ENCODE measurements at regions not wholly inside any gene's neighbourhood (a gene's known extent, or its start where the extent isn't known, plus 50 kb on each side); places are given as distances from the start of the nearest gene placed in this dataset.
A peak's percentile ranks its signal among the peaks of the same experiment; 100 is the strongest.

DNA sequence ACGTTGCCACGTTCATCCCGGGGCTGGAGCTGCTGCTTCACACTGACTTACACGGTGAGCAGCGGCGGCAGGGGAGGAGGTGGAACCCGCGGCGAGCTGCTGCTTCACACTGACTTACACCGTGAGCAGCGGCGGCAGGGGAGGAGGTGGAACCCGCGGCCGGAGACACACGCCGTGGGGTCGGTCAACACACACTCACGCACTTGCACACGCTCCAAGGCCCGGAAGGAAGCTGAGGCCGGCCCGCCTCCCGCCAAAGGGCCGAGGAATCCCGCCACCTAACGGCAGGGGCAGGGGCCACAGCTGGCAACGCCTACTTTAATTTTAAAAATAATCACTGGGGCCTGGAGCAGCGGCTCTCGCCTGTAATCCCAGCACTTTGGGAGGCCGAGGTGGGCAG, 94.4 kb upstream of the FOXC1 start:
- no peak for DNase-seq (ENCODE audit: low spot score)

DNA sequence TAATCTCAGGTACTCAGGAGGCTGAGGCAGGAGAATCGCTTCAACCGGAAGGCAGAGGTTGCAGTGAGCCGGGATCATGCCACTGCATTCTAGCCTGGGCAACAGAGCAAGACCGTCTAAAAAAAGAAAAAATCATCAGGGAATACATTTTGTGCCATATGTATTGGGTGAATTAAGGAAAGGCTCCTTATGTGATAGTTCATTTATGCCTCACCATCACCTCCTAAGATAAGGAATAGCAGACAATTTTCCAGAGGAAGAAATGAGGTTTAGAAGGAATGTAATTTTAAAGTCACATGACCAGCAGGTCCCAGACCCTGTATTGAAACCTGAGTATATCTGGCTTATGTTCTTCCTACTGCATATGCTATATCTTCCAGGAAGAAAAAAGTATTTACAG, 93.9 kb upstream of the FOXC1 start:
- DNase-seq (ENCODE audit: low spot score), result no peak

DNA sequence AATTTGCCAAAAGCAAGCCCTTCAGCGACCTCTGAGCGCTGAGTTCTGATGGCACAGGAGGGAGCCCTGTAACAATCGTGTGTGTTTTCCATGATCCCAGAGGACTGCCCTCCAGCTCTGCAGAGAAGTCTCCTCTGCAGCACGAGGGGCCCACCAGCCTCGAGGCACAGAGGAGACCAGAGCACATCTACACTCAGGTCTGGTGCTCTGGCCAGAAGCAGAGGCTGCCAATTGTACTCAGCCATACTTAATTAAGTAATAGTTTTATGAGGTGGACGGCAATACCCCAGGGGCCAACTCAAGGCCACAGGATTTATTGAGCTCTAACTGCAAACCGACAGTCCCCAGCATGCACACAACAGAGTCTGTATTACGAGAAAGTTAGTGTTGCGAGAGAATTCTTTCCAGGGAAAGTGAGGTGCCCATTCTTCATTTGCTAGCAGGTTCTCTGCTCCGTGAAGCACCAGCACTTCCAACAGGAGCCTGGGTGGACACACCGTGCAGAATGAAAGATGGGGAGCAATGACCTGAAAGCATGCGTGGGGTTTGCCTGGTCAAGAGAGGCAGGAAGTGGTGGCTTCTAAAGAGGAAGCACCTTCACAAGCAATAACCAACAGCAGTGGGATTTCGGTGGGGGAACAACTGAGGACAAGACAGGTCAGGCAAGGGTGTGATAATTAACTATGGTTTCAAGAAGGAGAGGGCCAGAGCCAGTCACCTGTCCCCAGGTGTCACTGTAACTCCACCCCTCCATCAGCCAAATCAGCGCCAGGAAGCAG, 92.8 kb upstream of the FOXC1 start:
- no peak for DNase-seq (ENCODE audit: low spot score)

DNA sequence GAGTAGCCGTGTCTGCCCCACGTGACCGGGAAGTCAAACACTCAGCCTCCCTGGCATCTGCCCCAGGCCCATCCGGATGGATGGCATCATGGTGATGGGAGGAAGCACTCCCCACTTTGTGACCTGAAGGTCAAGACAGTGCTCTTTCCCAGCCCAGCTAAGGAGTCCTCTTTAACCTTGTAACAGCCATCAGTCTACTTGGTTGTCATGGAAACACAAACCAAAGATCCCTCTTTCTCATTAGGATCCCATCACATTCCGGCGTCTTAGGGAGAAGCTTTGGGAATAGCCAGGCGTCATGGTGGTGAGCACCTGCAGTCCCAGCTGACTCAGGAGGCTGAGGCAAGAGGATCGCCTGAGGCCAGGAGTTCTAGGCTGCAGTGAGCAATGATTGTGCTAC, 90.9 kb upstream of the FOXC1 start:
- no peak for DNase-seq (ENCODE audit: low spot score)

DNA sequence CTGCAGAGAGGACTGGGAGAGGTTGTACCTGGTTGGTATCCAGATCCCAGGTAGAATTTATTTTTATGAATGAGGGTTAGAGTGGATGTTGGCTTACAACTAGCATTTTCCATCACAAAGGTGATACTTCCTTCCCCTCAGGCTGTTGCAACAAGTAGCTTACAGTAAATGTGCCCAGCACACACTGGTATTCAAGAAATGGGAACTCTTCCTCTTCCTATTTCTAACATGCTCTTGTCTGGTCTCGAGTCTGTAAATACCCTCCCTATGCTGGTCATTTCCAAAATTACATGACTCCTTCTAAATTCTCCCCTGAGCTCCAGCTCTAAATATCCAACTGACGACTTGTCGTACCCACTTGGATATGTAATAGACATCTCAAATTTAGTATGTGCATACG, 90.1 kb upstream of the FOXC1 start:
- no peak for DNase-seq (ENCODE audit: low spot score)

DNA sequence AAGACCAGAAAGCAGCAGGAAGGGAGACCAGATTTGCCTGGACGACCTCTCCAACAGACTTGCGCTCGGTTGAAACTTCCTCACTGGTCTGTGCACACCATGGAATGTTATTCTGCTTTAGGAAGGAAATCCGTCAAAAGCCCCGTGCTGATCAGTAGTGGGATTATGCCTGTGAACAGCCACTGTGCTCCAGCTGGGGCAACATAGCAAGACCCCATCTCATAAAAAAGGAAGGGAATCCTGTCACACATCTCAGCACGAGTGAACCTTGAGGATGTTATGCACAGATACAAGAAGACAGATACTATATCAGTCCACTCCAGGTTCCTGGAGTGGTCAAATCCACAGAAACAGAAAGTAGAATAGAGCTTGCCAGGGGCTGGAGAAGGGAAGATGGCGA, 86.9 kb upstream of the FOXC1 start:
- no peak for DNase-seq (ENCODE audit: low spot score)

DNA sequence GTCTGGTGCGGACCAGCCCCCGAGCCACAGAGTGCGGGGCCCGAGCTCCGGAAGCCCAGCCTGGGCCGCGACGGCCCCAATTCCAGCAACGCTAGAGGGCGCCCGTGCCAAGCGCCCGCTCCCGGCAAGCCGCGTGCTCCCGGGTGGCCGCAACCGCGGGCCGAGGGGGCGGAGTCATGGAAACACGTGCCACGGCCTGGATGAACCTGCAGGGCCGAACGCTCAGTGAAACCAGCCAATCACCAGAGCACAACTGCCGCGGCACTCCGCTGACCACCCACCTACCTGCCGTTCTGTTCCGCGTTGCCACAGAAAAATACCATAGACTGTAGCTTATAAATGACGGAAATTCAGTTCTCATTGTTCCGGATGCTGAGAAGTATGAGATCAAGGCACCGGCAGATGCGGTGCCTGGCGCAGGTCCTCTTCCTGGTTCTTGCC, 85.7 kb upstream of the FOXC1 start:
- DNase-seq (ENCODE audit: low spot score), result peak; percentile 72

DNA sequence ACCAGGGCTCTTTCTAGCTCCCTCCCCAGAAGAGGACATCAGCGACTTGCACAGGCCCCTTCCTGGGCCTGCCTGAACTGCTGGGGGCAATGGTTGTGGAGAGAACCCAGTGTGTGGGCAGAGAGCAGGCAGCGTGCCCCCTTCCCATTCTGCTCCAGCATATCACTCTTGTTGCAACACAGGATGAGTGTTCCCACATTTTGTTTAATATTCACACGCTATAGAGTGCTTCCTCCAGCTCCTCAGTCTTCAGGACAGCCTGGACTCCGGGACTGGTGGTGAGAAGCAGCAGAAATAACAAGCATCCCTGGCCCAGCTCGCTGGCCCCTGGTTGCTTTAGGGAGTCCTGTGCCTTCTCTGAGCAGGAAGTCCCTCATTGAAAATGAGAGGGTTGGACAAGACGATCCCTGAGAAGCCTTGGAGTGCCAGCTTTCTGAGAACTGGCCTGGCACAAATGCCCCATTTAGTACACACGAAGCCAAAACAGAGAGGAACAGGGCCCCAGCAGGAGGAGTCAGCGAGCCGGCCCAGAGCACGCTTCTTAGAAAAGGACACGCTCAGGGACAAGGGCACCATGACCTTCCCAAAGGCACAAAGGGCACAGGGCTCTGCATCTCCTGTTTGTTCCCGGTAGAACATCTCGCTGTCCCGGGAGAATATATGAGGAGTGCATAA, 84.2 kb upstream of the FOXC1 start:
- DNase-seq (ENCODE audit: low spot score), result no peak

DNA sequence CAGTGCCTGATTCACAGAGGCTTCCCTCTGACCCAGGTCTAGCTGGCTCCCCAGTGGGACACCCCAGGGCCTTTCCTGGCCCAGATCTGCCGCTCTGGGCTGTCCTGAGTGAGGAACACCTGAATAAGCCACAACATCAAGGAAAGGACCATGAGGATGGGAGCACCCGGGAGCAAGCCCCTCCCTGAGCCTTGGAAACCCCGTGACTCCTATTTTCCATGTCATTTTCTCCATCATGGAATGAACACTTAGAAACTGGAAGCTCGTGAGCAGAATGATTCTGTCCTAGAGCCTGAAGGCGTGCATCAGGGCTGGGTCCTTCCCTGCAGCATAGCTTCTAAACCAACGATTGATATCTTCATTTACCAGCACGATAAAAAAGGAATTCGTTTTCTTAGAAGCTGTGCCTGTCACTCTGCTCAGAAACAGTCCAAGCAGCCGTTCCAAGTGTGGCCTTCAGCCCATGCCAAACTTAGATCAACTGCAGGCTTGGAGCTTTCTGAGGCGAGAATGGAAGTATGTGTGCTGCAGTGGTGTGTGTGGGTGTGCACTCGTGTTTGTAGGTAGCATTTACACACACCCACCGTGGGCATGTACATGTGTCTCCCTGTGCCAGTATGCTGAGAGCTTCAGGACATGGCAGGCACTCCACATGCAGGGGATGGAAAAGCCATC, 83.2 kb upstream of the FOXC1 start:
- no peak for DNase-seq (ENCODE audit: low spot score)

DNA sequence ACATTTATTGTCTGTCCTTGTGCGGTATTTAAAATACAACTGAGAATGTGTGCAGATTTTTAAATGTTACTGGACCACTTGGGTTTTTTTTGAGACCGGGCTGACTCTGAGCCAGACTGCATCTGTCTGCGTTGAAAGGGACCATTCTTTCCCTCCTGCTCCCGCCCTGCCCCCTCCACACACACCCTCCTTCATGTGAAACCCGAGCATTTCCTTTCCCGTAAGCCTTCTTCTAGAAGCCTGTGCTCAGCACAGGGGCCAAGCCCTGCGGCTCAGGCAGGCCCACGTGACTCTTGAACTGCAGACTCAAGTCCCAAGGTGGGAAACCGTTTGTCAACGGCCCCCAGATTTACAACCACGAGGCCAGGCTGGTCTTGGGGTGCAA, 82.7 kb upstream of the FOXC1 start:
- DNase-seq (ENCODE audit: low spot score), result peak; percentile 57

DNA sequence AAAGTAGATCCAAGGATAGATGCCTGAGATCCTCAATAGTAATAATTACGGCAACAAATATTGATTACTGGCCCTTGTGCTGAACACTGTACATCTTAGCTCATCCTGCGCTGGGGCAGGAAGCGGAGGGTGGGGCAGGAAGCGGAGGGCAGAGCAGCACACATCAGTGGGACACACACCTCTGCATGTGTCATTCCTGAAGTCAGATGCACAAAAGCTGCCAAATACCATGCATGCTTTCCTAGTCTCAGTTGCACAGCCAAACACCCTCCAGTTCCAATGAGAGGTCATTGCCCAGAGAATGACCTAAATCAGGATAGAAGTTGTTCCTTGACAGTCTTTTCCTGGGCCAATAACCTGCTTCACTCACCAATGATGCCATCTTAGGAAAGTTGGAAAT, 74.4 kb upstream of the FOXC1 start:
- no peak for DNase-seq (ENCODE audit: low spot score)

DNA sequence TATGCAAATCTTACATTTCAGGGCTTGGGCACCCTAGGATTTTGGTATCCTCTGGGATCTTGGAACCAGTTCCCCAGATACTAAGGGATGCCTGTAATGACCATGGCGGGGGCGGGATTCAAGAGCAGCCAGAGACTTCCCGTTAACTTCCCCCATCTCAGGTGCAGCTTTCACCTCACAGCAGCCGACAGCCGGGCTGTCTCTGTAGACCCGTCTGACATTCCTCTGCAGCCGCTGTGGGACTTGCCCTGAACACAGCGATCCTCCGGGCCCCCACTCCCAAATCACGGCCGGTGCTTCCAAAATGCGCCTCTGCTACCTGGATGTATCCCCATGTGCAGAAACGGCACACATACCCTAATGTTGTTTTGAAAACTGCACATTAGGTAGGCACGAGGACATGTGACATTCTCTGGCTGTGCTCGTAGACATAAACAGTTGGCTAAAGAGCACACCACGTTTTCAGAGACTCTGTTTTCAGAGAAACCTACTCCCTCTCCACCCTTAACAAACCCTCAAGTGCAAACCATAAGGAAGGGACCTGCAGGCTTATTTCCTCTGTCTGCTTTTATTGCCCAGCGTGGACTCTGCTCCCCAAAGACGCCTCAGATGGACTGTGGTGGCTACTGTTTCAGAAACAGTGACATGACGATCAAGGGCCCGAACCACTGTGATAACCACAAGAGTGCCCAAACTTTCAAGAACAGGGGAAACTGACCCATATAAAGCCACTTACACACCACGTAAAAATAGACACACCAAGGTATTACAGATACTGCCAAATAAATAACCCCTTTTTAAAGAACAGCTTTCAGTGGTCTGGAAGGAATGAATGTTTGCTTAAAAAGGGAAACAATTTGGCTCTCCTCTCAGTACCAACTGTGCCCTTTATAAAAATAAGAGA, 72.9 kb upstream of the FOXC1 start:
- DNase-seq (ENCODE audit: low spot score), result no peak

DNA sequence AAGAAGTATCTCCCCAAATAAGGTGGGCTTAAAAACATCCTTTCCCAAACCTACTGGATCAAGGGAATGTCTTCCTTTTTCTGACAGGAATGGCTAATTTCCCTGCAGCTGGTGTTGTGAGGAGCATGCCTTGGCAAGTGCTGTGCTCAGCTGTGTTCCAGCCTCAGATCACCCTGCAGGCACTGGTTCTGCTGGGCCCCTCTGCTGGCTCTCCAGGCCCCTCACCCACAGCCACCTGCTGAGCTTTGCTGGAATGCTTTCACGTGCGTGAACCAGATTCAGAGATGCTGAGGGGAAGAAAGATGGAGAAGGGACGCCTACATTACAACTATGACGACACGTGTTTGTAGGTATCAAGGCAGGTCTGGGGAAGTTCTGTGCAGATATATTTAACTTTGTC, 71.3 kb upstream of the FOXC1 start:
- no peak for DNase-seq (ENCODE audit: low spot score)

DNA sequence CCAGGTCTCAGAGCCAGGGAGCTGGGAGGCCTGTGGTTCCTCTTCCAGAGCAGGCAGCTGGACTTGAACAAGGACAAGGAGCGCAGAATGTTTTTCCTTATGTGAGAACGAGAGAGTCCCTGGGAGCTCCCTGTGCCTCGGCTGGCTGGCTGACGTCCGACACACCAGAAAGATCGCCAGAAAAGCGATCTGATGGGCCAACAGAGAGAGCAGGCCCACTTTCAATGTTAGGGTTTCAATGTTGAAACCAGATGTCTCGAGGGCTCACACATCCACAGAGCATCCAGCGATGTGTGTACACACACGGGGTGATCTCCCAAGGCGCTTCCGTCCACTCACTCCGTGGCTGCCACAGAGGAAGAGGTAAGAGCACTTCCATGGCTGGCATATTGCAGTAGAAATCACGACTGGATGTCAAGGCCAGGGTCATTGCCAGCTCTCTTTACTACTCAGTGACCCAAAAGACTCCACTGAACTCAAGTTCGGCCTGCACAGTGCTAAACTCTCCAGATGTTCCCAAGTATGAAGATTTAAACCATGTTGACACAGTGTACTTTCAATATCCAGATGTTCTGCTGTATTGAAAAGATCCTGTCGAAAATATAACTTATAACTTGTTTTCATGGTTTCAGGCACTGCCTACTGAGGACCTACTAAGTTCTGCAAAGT, 70.8 kb upstream of the FOXC1 start:
- no peak for DNase-seq (ENCODE audit: low spot score)

DNA sequence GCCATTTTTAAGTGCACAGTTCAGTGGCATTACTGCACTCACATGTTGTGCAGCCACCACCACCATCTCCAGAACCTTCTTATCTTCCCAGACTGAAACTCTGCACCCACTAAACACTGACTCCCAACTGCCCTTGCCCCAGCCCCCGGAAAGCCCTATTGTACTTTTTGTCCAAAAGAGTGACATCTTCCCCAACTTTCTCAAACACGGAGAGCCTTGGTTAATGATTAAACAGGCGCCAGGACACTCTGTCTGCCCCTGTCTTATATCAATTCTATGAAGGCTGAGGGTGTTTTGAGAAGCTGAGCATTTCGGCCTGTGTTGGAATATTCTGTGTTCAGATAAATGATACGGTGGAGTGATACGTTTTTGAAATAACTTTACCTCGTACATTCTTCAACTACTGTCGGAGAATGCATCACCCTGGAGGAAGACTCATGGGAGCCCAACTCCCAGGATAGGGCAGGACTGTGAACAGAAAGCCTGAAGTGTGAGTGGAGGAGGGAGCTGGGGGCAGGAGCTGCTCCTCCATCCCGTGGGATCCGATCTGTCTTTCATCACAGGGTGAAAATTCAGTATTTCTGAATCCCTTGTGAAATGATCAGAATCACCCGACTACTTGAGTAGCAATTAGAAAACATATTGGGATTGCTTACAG, 68.7 kb upstream of the FOXC1 start:
- no peak for DNase-seq (ENCODE audit: low spot score)

DNA sequence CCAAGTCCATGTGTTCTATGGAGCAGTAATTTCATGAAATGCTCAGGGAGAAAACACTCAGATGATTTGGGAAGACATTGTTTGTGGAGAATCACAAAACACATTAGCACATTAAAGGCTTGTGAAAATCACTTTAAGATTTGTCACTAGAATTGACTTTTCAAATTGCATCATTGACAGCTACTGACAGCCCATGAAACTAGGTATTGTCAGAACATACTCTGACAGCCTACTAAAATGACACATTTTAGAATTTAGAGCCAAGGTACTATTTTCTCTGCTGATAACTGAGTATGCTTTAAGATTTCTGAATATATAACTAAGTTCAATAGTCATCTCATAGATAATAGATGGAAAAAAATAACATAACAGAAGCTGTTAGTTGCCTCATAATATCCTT, 67.4 kb upstream of the FOXC1 start:
- DNase-seq (ENCODE audit: low spot score), result no peak

DNA sequence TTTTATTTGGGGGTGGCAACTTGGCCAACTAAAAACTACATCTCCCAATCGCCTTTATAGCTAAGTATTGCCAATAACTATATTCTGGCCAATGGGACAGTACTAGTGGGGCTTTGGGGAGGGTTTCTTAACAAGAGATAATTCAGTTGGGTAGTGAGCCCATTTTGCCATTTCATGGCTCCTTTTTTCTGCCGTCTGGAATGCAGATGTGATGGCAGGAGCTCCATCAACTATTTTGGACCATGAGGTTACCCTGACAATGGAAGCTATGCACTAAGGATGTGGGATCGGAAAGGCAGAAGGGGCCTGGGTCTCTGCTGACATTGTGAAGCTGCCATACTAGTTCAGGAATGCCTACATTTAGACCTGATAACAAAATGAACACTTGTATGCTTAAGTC, 67.0 kb upstream of the FOXC1 start:
- DNase-seq (ENCODE audit: low spot score), result no peak

DNA sequence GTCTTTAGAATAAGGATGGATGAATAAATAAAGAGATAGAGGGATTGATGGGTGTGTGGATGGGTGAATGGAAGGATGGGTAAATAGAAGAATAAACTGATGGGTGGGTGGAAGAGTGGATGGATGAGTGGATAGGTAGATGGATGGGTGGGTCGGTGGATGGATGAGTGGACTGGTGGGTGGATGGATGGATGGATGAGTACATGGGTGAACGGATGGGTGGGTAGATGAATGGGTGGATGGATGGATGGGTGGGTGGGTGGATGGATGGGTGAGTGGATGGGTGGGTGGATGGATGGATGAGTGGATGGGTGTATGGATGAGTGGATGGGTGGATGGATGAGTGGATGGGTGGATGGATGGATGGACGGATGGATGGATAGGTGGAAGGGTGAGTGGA, 65.7 kb upstream of the FOXC1 start:
- no peak for DNase-seq (ENCODE audit: low spot score)

DNA sequence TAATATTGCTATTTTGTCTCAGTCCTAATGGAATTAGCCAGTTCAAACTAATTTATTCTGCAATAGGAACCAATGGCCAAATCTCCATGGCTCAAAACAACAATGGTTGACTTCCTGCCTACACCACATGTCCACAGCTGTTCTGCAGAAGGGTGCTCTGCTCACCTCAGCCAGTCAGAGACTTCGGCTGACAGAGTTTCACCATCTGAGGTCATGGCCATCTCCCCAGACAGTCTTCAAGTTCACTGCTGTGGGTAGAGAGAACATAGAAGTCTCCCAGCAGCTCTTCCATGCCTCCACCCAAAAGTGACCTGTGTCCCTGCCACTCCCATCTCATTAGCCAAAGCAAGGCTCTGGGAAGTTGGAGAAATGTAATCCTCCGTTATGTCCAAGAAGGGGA, 65.1 kb upstream of the FOXC1 start:
- no peak for DNase-seq (ENCODE audit: low spot score)

DNA sequence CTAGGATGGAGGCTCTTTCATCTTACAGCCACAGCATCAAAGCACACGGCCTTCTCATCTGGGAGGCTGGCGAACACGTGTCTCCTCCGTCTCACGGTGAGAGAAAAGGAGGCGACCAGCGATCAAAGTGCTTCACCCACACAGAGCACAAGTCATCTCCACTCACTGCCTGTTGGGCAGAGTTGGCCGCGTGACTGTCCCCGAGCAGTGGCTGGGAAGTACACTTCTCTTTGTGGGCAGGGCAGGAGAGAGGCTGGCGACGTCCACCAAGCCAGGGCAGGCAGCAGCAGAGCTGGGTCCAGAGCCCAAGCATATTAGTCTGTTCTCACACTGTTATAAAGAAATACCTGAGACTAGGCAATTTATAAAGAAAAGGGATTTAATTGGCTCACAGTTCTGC, 64.1 kb upstream of the FOXC1 start:
- no peak for DNase-seq (ENCODE audit: low spot score)

DNA sequence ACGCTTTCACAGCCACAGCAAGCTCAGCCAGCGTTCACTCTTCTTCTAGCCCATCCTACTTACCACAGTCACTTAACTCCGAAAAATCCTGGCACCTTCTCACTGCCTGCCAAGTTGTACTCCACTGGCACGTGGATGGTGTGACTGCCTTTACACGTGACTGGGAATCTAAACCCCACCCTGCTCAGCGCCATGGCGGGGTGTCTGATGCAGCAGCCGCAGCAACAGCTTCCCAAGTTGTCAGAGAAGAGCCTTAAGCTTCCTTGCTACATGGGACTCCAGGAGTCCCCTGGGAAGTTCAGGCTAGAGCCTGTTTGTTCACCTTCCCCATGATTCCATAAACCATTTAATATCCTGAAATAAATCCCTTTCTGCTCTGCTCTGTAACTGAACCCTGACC, 61.9 kb upstream of the FOXC1 start:
- no peak for DNase-seq (ENCODE audit: low spot score)
